GM13976 (cell line): ENCODE measurements at regions not wholly inside any gene's neighbourhood (a gene's known extent, or its start where the extent isn't known, plus 50 kb on each side); places are given as distances from the start of the nearest gene placed in this dataset.

Experiments
- DNase-seq: peaks from one replicate; pipeline ENCODE4 v3.0.0; 2012; ENCODE audit warnings: low spot score
- CTCF ChIP-seq: IDR thresholded peaks from 2 replicates; pipeline ENCODE4 v1.5.1; 2012; ENCODE audit warnings: borderline replicate concordance, mild to moderate bottlenecking; ENCODE audit not compliant: insufficient read depth; ENCODE audit errors: extremely low read depth, missing control alignments, control extremely low read depth
- in situ Hi-C: fragments of 300-500 bp; cut with MboI; formaldehyde crosslinking; loops from one replicate; pipeline ENCODE4 v1.12.0; 2022; ENCODE audit warnings: low sequenced_read_pairs, mixed read lengths, inconsistent platforms; ENCODE audit not compliant: unreplicated experiment

- TF ChIP-seq CTCF: no peak
- DNase-seq: no peak
- in situ Hi-C loops: no loop called here
These were observed 58.7 kb downstream of the EDN1 start for GRCh38 chr6:12348530-12349511.

GRCh38 chr6:12350644-12351170, 60.5 kb downstream of the EDN1 start:
- DNase-seq: no peak
- TF ChIP-seq CTCF: no peak
- in situ Hi-C loops: loop anchor here (10.0 kb wide), 1 partner anchor 254 kb away; no protein-coding TSS in a partner anchor

GRCh38 chr6:12351672-12352071, 61.5 kb downstream of the EDN1 start:
- in situ Hi-C loops: loop anchor here (10.0 kb wide), 1 partner anchor 253 kb away; no protein-coding TSS in a partner anchor
- TF ChIP-seq CTCF: no peak
- no peak for DNase-seq

- no peak for DNase-seq
- in situ Hi-C loops: loop anchor here (10.0 kb wide), 1 partner anchor 251 kb away; no protein-coding TSS in a partner anchor
- TF ChIP-seq CTCF: no peak
These were observed 63.6 kb downstream of the EDN1 start for GRCh38 chr6:12353731-12354130.

GRCh38 chr6:12354499-12354898, 64.3 kb downstream of the EDN1 start:
- in situ Hi-C loops: loop anchor here (10.0 kb wide), 1 partner anchor 250 kb away; no protein-coding TSS in a partner anchor
- DNase-seq: no peak
- TF ChIP-seq CTCF: no peak

GRCh38 chr6:12355354-12355753, 65.2 kb downstream of the EDN1 start:
- no peak for DNase-seq
- no peak for TF ChIP-seq CTCF
- in situ Hi-C loops: loop anchor here (10.0 kb wide), 1 partner anchor 249 kb away; no protein-coding TSS in a partner anchor
